Spleen (tissue), 11 donors: ENCODE measurements at regions not wholly inside any gene's neighbourhood (a gene's known extent, or its start where the extent isn't known, plus 50 kb on each side); places are given as distances from the start of the nearest gene placed in this dataset.
"Not testable (repeated sequence)": the region's sequence is repeated elsewhere in the genome, so short reads cannot be mapped to it uniquely, and the experiment has no call there.

ENCODE experiments used
- DNase-seq: peaks from one replicate; pipeline ENCODE4 v3.0.0-alpha.2; 2020
- H3K27ac ChIP-seq, 8 donors: fragments of 200-600 bp; sonication (generic) in 7 of 8; 1 replicate in 4 of 8; 2 replicates in 4 of 8; pipeline versions ENCODE4 v1.5.0 to v1.8.0; 2016 to 2021; ENCODE audit warnings: inconsistent platforms in 4 of 8, mild to moderate bottlenecking in 4 of 8, moderate library complexity in 1 of 8
- H3K27me3 ChIP-seq, 7 donors: fragments of 200-600 bp; sonication (generic) in 6 of 7; replicated peaks in 1 of 7; 1 replicate in 4 of 7; 2 replicates in 3 of 7; pipeline versions ENCODE4 v1.5.0 to v1.8.0; 2016 to 2021; ENCODE audit warnings: inconsistent platforms in 3 of 7, mild to moderate bottlenecking in 1 of 7
- H3K36me3 ChIP-seq, 6 donors: fragments of 200-600 bp; sonication (generic) in 5 of 6; 1 replicate in 4 of 6; 2 replicates in 2 of 6; pipeline versions ENCODE4 v1.5.0 to v1.8.0; 2016 to 2021; ENCODE audit warnings: inconsistent platforms in 2 of 6
- H3K4me1 ChIP-seq, 6 donors: fragments of 200-600 bp; sonication (generic) in 5 of 6; 1 replicate in 3 of 6; 2 replicates in 3 of 6; pipeline versions ENCODE4 v1.5.0 to v1.8.0; 2016 to 2021; ENCODE audit warnings: inconsistent platforms in 3 of 6
- H3K4me3 ChIP-seq, 8 donors: fragments of 200-600 bp; sonication (generic) in 7 of 8; 1 replicate in 4 of 8; 2 replicates in 4 of 8; pipeline versions ENCODE4 v1.5.0 to v1.8.0; 2016 to 2021; ENCODE audit warnings: inconsistent platforms in 4 of 8, mild to moderate bottlenecking in 4 of 8, moderate library complexity in 2 of 8
- H3K9me3 ChIP-seq, 8 donors: fragments of 200-600 bp; sonication (generic) in 7 of 8; 1 replicate in 4 of 8; 2 replicates in 4 of 8; pipeline versions ENCODE4 v1.5.0 to v1.8.0; 2016 to 2021; ENCODE audit warnings: inconsistent platforms in 4 of 8
- POLR2AphosphoS5 ChIP-seq, 3 donors: sonication (generic); formaldehyde crosslinking; IDR thresholded peaks; one replicate each; pipeline ENCODE4 v1.5.1; 2017; ENCODE audit warnings: antibody characterized with exemption in 3 of 3
- WGBS, 5 donors: extraction: QIAGEN DNeasy Blood & Tissue Kit in 3 of 5; methylation state at CpG; one replicate each; pipeline versions ENCODE4 v1.1.5 to v1.1.7; 2013 to 2018; 5-methylcytosine and 5-hydroxymethylcytosine counted together
- intact Hi-C: fragments of 100-400 bp; cut with DNase I; formaldehyde crosslinking; loops from one replicate; pipeline ENCODE4 v1.15.0; 2023; ENCODE audit warnings: low total_unique reads
- donor health status: healthy with polysubstance abuse.
- donor health status: DM: no; HTN: no; CAD: no; lungs with moderate emphysema.
- donor health status: DM: no; HTN: no; CAD: no.
- donor health status: Bipolar disorder and iron deficiency.
- donor health status: healthy.
- donor health status: DM: no; HTN: no; CAD: no.
- donor health status: DM: yes; HTN: yes; CAD: no.

DNA sequence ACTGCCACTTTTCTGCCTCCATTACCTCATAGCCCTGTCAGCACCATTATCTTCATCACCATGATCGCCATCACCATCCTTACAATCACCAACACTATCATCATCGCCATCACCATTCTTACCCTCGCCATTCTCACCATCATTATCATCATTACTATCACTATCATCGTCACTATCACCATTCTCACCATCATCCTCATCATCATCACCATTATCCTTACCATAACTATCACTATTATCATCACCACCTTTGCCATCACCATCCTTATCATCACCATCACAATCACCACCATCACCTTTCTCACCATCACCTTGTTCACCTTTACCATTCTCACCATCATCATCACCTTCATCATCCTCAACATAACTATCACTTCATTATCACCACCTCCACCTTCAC is 377.3 kb upstream of the ZNF337 start:
- H3K9me3 ChIP-seq, H3K36me3 ChIP-seq, H3K4me1 ChIP-seq, H3K27me3 ChIP-seq, H3K4me3 ChIP-seq, H3K27ac ChIP-seq, DNase-seq, intact Hi-C loops: not testable (repeated sequence)
- 77 to 89% (median 87%) methylated on average over 4 of the region's 4 CpGs for WGBS, 5 donors

GRCh38 chr20:26059324-26059723 is 362.7 kb upstream of the ZNF337 start:
- H3K9me3 ChIP-seq, H3K36me3 ChIP-seq, H3K4me3 ChIP-seq, H3K4me1 ChIP-seq, intact Hi-C loops, H3K27ac ChIP-seq, H3K27me3 ChIP-seq, DNase-seq: not testable (repeated sequence)
- no CpG with 5 or more reads among the region's 28 CpGs for WGBS, 5 donors

DNA sequence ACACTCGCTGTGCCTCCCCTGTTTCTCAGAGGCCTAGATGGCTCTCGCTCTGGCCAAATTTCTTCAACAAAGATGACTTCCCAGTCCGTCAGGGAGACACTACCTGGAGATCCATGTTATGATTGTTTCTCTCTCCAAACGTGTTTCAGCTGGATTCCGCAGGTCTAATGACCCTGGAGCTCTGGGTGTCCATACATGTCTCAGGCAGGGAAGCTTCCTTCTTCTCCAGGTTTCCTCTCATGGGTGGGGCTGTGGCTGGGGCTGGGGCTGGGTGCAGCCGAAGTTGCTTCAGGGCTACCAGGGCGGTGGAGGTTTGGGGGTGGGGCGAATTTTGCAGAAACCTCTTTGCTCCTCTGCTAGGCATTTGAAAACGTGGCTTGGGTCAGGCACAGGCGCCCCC is 361.8 kb upstream of the ZNF337 start:
- intact Hi-C loops, H3K27me3 ChIP-seq, DNase-seq, H3K27ac ChIP-seq, H3K9me3 ChIP-seq, H3K36me3 ChIP-seq, H3K4me1 ChIP-seq, H3K4me3 ChIP-seq: not testable (repeated sequence)
- WGBS, 5 donors = no CpG with 5 or more reads among the region's 10 CpGs

DNA sequence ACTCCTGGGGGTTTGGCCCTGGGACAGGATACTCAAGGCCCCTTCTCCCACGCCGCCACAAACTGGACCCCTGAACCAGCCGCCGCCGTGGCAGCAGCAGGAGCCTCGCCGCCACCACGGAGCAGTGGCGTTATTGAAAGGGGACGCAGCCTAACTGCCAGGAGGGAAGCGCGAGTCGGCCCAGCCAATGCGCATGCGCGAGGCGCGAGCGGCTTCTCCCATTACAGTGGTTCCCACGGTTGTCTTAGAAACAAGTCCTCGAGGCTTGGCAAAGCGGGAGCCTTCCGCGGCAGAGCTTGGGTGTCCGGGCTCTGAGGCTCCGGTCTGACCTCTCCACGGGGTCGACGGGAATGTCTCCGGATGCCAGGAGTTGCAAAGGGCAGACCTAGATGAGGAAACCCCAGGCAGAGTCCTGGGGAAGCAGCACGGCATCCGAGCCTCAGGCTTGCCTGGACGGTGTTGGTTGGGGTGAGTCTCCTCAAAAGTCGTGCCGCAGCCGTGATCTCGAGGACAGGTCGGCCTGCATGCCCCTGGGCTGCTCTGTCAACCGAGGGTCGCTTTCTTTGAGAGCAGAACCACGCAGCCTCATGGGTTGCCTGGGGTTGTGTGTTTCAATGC is 360.6 kb upstream of the ZNF337 start:
- DNase-seq, intact Hi-C loops: not testable (repeated sequence)
- WGBS, 5 donors = no CpG with 5 or more reads among the region's 41 CpGs

DNA sequence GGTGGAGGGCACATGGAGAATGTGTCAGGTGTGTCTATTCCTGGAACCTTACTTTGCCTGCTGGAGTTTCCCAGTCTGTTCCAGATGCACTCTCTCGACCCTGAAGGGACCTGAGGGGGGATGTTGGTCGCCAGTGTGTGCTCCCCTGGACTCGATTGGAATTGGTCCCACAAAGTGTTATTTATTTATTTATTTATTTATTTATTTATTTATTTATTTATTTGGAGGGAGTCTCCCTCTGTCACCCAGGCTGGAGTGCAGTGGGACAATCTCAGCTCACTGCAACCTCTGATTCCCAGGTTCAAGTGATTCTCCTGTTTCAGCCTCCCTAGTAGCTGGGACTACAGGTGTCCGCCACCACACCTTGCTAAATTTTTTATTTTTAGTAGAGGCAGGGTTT is 329.1 kb upstream of the ZNF337 start:
- H3K27ac ChIP-seq, H3K4me3 ChIP-seq, H3K36me3 ChIP-seq, H3K9me3 ChIP-seq, DNase-seq, H3K27me3 ChIP-seq, H3K4me1 ChIP-seq, intact Hi-C loops: not testable (repeated sequence)
- 80 to 94% (median 83%) methylated on average over 1 of the region's 4 CpGs; no CpG with 5 or more reads in 1 of the 5 donors for WGBS, 5 donors

More for the DNA sequence above, 360.6 kb upstream of the ZNF337 start:
- H3K4me3 ChIP-seq, H3K36me3 ChIP-seq, H3K27me3 ChIP-seq, H3K27ac ChIP-seq, H3K4me1 ChIP-seq, H3K9me3 ChIP-seq: not testable (repeated sequence)

DNA sequence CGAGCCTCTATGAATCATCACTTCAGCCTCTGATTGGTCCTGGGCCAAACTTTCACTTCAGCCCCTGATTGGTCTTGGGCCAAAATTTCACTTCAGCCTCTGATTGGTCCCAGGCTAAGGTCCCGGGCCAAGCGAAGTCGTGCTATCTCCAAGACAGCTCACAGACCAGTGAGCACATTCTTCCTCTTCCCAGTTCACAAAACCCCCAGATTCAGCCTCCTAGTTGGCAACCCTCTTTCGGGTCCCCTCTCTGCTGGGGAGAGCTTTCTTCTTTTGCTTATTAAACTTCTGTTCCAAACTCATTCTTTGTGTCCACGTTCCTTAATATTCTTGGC is 314.3 kb upstream of the ZNF337 start:
- intact Hi-C loops, H3K4me1 ChIP-seq, H3K36me3 ChIP-seq, H3K27ac ChIP-seq, H3K9me3 ChIP-seq, H3K27me3 ChIP-seq, DNase-seq: not testable (repeated sequence)
- no CpG with 5 or more reads among the region's 6 CpGs for WGBS, 5 donors
- peak overlapping the region in 1 of 8 donors; percentile 65 for H3K4me3 ChIP-seq

DNA sequence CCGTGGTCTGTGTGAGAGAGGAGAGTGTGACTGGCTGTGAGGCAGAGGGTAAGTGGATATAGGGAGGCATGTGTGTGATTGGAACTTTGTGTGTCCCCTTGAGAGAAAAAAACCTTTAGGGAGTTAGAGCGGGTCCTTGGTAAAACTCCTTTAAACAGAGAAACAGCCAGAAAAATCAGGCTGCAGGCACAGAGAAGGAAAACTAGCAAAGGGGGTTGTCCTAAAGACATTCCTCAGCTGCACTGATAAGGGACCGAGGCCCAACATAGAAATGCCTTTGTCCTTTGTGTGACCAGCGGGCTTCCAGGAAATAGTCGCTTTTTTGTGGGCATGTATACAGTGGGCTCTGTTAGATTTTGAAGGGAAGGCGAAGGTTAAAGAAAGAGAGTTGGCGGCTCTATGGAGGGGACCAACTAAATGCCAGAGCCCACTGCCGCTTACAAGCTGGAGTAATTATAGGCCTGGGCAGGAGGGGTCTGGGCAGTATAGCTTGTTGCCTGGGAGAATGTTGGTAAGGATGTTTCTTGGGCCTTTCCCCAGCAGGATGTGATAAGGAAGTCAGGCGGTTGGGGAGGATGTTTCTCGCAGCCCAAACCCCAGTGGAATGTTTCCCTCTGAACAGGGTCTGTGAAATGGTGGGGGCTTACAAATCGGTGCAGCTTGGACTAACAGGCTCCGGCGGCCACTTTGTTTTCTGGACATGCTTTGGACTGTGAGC is 313.7 kb upstream of the ZNF337 start:
- DNase-seq, H3K4me1 ChIP-seq, H3K9me3 ChIP-seq, H3K36me3 ChIP-seq, H3K27me3 ChIP-seq, intact Hi-C loops: not testable (repeated sequence)
- 10 to 21% (median 15%) methylated on average over 5 to 10 of the region's 13 CpGs for WGBS, 5 donors
- peak in 1 of 3 donors; percentile 25 for TF ChIP-seq POLR2AphosphoS5 (IDR thresholded peaks at IDR 0.05)
- peak overlapping the region; percentile 37 to 88 (median 81) for H3K27ac ChIP-seq
- H3K4me3 ChIP-seq = peak overlapping the region; percentile 42 to 77 (median 53)
